PFSK-1 (cell line): ENCODE measurements at regions not wholly inside any gene's neighbourhood (a gene's known extent, or its start where the extent isn't known, plus 50 kb on each side); places are given as distances from the start of the nearest gene placed in this dataset.

Experiments
- FOXP2 ChIP-seq: optimal IDR thresholded peaks from 2 replicates; pipeline ENCODE3; 2011; ENCODE audit warnings: borderline replicate concordance, control low read depth, inconsistent platforms; ENCODE audit not compliant: insufficient read depth; ENCODE audit errors: extremely low read length, extremely low read depth
- POLR2AphosphoS5 ChIP-seq: IDR thresholded peaks from 2 replicates; pipeline ENCODE4 v1.6.1; 2012; ENCODE audit warnings: low read depth, mild to moderate bottlenecking, control low read depth, low read length, moderate library complexity
- REST ChIP-seq, 2 experiments: IDR thresholded peaks; 2 replicates each; pipeline versions ENCODE4 v1.6.1 to v1.8.0; 2011 to 2012; ENCODE audit warnings: low read depth in 2 of 2, low read length in 2 of 2, control low read depth in 1 of 2, inconsistent platforms in 1 of 2, mild to moderate bottlenecking in 1 of 2, moderate library complexity in 1 of 2; ENCODE audit not compliant: insufficient read depth in 1 of 2
- SIN3A ChIP-seq: IDR thresholded peaks from 2 replicates; pipeline ENCODE4 v1.6.1; 2012; ENCODE audit warnings: mild to moderate bottlenecking, low read length, moderate library complexity, borderline replicate concordance; ENCODE audit not compliant: insufficient read depth
- TAF1 ChIP-seq: IDR thresholded peaks from 2 replicates; pipeline ENCODE4 v1.6.1; 2012; ENCODE audit warnings: low read length, control low read depth, borderline replicate concordance; ENCODE audit not compliant: insufficient read depth

GRCh38 chr3:80705290-80705689 is 937.5 kb upstream of the ROBO1 start:
- TF ChIP-seq REST (IDR thresholded peaks at IDR 0.05; ENCODE audit: insufficient read depth in 1 of 2, low read depth in 2 of 2, low read length in 2 of 2) (no peak), POLR2AphosphoS5 (no peak), FOXP2 (no peak), TAF1 (no peak), SIN3A (no peak)
